GM19043 (cell line): ENCODE measurements at regions not wholly inside any gene's neighbourhood (a gene's known extent, or its start where the extent isn't known, plus 50 kb on each side); places are given as distances from the start of the nearest gene placed in this dataset.
A peak's percentile ranks its signal among the peaks of the same experiment; 100 is the strongest.

Source experiments
- ATAC-seq: cut with Tn5 transposase; IDR thresholded peaks from one replicate; pipeline ENCODE4 v1.9.1; 2021; ENCODE audit warnings: low read depth; ENCODE audit not compliant: unreplicated experiment

GRCh38 chr6:169991031-169991390, 239.6 kb downstream of the ERMARD start:
- no peak for ATAC-seq

- ATAC-seq = peak; percentile 60
Observed at GRCh38 chr6:169990095-169991030, 238.9 kb downstream of the ERMARD start.

GRCh38 chr6:169989594-169989993, 238.2 kb downstream of the ERMARD start:
- ATAC-seq = no peak

- no peak for ATAC-seq
Observed at GRCh38 chr6:169988769-169989550, 237.5 kb downstream of the ERMARD start.

GRCh38 chr6:169986848-169987498, 235.6 kb downstream of the ERMARD start:
- ATAC-seq = no peak

GRCh38 chr6:169986171-169986847, 234.9 kb downstream of the ERMARD start:
- ATAC-seq = no peak

- no peak for ATAC-seq
Observed at GRCh38 chr6:169985121-169986015, 233.9 kb downstream of the ERMARD start.

- no peak for ATAC-seq
Observed at GRCh38 chr6:169984181-169985120, 233.0 kb downstream of the ERMARD start.

GRCh38 chr6:169983651-169984050, 232.2 kb downstream of the ERMARD start:
- ATAC-seq = no peak

GRCh38 chr6:169982461-169983386, 231.3 kb downstream of the ERMARD start:
- no peak for ATAC-seq

GRCh38 chr6:169981969-169982368, 230.5 kb downstream of the ERMARD start:
- ATAC-seq = no peak

- ATAC-seq = no peak
Observed at GRCh38 chr6:169981568-169981967, 230.1 kb downstream of the ERMARD start.

GRCh38 chr6:169980826-169981450, 229.5 kb downstream of the ERMARD start:
- no peak for ATAC-seq

GRCh38 chr6:169979873-169980432, 228.5 kb downstream of the ERMARD start:
- ATAC-seq = no peak

GRCh38 chr6:169978615-169979161, 227.3 kb downstream of the ERMARD start:
- no peak for ATAC-seq
